ENCODE measurements at regions not wholly inside any gene's neighbourhood (a gene's known extent, or its start where the extent isn't known, plus 50 kb on each side); places are given as distances from the start of the nearest gene placed in this dataset.

- Histone ChIP-seq H3K27ac (ENCODE audit: low read length) (no peak overlapping the region), H3K4me1 (ENCODE audit: control insufficient read depth, insufficient read depth, low read length) (no peaks in the 10 kb centered on the region), H3K9me3 (ENCODE audit: control insufficient read depth, insufficient read depth, low read depth, low read length) (no peaks in the 10 kb centered on the region), H3K36me3 (ENCODE audit: control insufficient read depth, insufficient read depth, low read length) (no peaks in the 10 kb centered on the region), H3K4me3 (ENCODE audit: low read depth in 2 of 2, low read length in 2 of 2) (no peak overlapping the region), H3K27me3 (ENCODE audit: control insufficient read depth, insufficient read depth, low read length) (peaks cover 4% of the 10 kb centered on the region; the same call in 1 of the 2 replicates)
- ATAC-seq (no peak), DNase-seq (ENCODE audit: low read depth, low spot score) (no peak)
- ChIA-PET POLR2A (no interaction called here), CTCF (no interaction called here)
- intact Hi-C loops (cut with micrococcal nuclease; ENCODE audit: unreplicated experiment) (loop anchor here (5.0 kb wide), 1 partner anchor 47 kb away; no protein-coding TSS in a partner anchor), in situ Hi-C loops (cut with HindIII; ENCODE audit: low pct_unique_long_range_greater_than_20kb, low sequenced_read_pairs) (no loop called here)
- BruUV-seq (replicated peaks), result no TSS peak
- TF ChIP-seq SIN3A (IDR thresholded peaks at IDR 0.05; ENCODE audit: borderline replicate concordance, insufficient read depth, low read depth, low read length), result no peak
- no peak for TF ChIP-seq REST (IDR thresholded peaks at IDR 0.05; ENCODE audit: insufficient read depth in 1 of 2, low read depth in 2 of 2, low read length in 1 of 2)
- TF ChIP-seq POLR2AphosphoS5 (IDR thresholded peaks at IDR 0.05; ENCODE audit: low read depth, low read length), result no peak
- no peak for TF ChIP-seq TCF7L2 (IDR thresholded peaks at IDR 0.05; ENCODE audit: low read depth, low read length)
- TF ChIP-seq, protein P1, sequence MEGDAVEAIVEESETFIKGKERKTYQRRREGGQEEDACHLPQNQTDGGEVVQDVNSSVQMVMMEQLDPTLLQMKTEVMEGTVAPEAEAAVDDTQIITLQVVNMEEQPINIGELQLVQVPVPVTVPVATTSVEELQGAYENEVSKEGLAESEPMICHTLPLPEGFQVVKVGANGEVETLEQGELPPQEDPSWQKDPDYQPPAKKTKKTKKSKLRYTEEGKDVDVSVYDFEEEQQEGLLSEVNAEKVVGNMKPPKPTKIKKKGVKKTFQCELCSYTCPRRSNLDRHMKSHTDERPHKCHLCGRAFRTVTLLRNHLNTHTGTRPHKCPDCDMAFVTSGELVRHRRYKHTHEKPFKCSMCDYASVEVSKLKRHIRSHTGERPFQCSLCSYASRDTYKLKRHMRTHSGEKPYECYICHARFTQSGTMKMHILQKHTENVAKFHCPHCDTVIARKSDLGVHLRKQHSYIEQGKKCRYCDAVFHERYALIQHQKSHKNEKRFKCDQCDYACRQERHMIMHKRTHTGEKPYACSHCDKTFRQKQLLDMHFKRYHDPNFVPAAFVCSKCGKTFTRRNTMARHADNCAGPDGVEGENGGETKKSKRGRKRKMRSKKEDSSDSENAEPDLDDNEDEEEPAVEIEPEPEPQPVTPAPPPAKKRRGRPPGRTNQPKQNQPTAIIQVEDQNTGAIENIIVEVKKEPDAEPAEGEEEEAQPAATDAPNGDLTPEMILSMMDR (IDR thresholded peaks at IDR 0.05), result no peak
Measured at GRCh38 chr17:73994946-73995345, 208.5 kb upstream of the RPL38 start.

GRCh38 chr17:73997059-73997458, 206.4 kb upstream of the RPL38 start:
- intact Hi-C loops (cut with micrococcal nuclease; ENCODE audit: unreplicated experiment), result no loop called here
- H3K27me3 ChIP-seq (ENCODE audit: control insufficient read depth, insufficient read depth, low read length), result peaks cover 2% of the 10 kb centered on the region; the same call in 1 of the 2 replicates
- TF ChIP-seq TCF7L2 (IDR thresholded peaks at IDR 0.05; ENCODE audit: low read depth, low read length), result no peak
- TF ChIP-seq, protein P1 (IDR thresholded peaks at IDR 0.05), result no peak
- TF ChIP-seq POLR2AphosphoS5 (IDR thresholded peaks at IDR 0.05; ENCODE audit: low read depth, low read length), result no peak
- TF ChIP-seq SIN3A (IDR thresholded peaks at IDR 0.05; ENCODE audit: borderline replicate concordance, insufficient read depth, low read depth, low read length), result no peak
- no peak for TF ChIP-seq REST (IDR thresholded peaks at IDR 0.05; ENCODE audit: insufficient read depth in 1 of 2, low read depth in 2 of 2, low read length in 1 of 2)
- POLR2A ChIA-PET, result no interaction called here
- H3K36me3 ChIP-seq (ENCODE audit: control insufficient read depth, insufficient read depth, low read length), result no peaks in the 10 kb centered on the region
- H3K4me3 ChIP-seq (ENCODE audit: low read depth in 2 of 2, low read length in 2 of 2), result no peak overlapping the region
- DNase-seq (ENCODE audit: low read depth, low spot score) (no peak), ATAC-seq (no peak)
- H3K9me3 ChIP-seq (ENCODE audit: control insufficient read depth, insufficient read depth, low read depth, low read length), result no peaks in the 10 kb centered on the region
- BruUV-seq (replicated peaks), result no TSS peak
- in situ Hi-C loops (cut with HindIII; ENCODE audit: low pct_unique_long_range_greater_than_20kb, low sequenced_read_pairs), result no loop called here
- H3K4me1 ChIP-seq (ENCODE audit: control insufficient read depth, insufficient read depth, low read length), result no peaks in the 10 kb centered on the region
- H3K27ac ChIP-seq (ENCODE audit: low read length), result no peak overlapping the region
- CTCF ChIA-PET, result interaction anchor here (0.6 kb wide), 1 partner anchor 111 kb away, joined by 9 read pairs; no protein-coding TSS in a partner anchor

Measured in Panc1 (cell line).